ENCODE measurements at regions not wholly inside any gene's neighbourhood (a gene's known extent, or its start where the extent isn't known, plus 50 kb on each side); places are given as distances from the start of the nearest gene placed in this dataset.

DNA sequence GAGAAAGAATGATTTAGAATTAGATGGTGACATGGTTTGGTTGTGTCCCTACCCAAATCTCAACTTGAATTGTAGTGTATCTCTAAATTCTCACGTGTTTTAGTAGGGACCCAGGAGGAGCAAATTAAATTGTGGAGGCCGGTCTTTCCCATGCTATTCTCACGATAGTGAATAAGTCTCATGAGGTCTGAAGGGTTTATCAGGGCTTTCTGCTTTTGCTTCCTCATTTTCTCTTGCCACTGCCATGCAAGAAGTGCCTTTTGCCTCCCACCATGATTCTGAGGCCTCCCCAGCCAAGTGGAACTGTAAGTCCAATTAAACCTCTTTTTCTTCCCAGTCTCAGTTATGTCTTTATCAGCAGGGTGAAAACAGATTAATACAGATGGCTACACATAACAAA is 167.4 kb upstream of the SVIL start:
- no peaks in the 10 kb centered on the region for H3K9me3 ChIP-seq
- H3K79me2 ChIP-seq (ENCODE audit: insufficient read depth), result no peaks in the 10 kb centered on the region
- H4K20me1 ChIP-seq (ENCODE audit: insufficient read depth), result no peaks in the 10 kb centered on the region
- no peaks in the 10 kb centered on the region for H3K27me3 ChIP-seq (ENCODE audit: insufficient read depth)
- 95% methylated on average over 3 of the region's 3 CpGs for WGBS (ENCODE audit: low lambda C conversion rate)
- H3K27ac ChIP-seq (ENCODE audit: low read depth in 2 of 2, low read length in 1 of 2), result peak overlapping the region in 1 of 2 experiments; percentile 99; a peak in 1 of 4 replicates
- no peaks in the 10 kb centered on the region for H3K36me3 ChIP-seq (replicated peaks in 1 of 2; ENCODE audit: control insufficient read depth in 1 of 2, insufficient read depth in 2 of 2, low read length in 1 of 2)
- ChIA-PET CTCF (no interaction called here), POLR2A (no interaction called here)
- no peak overlapping the region for H3K4me2 ChIP-seq
- TF ChIP-seq NFIC (IDR thresholded peaks at IDR 0.05; ENCODE audit: borderline replicate concordance), result no peak
- no peak for TF ChIP-seq EZH2phosphoT487 (IDR thresholded peaks at IDR 0.05; ENCODE audit: borderline replicate concordance, low read depth)
- no peak for TF ChIP-seq TCF12 (IDR thresholded peaks at IDR 0.05)
- TF ChIP-seq, protein P1, sequence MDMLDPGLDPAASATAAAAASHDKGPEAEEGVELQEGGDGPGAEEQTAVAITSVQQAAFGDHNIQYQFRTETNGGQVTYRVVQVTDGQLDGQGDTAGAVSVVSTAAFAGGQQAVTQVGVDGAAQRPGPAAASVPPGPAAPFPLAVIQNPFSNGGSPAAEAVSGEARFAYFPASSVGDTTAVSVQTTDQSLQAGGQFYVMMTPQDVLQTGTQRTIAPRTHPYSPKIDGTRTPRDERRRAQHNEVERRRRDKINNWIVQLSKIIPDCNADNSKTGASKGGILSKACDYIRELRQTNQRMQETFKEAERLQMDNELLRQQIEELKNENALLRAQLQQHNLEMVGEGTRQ (IDR thresholded peaks at IDR 0.05; ENCODE audit: borderline replicate concordance, low read depth, low read length), result no peak
- TF ChIP-seq RFX5 (IDR thresholded peaks at IDR 0.05; ENCODE audit: low read length), result no peak
- TF ChIP-seq MEF2A (IDR thresholded peaks at IDR 0.05; ENCODE audit: borderline replicate concordance, low read depth), result no peak
- no peak for TF ChIP-seq SMC3 (IDR thresholded peaks at IDR 0.05; ENCODE audit: low read depth, low read length)
- TF ChIP-seq MXI1 (IDR thresholded peaks at IDR 0.05; ENCODE audit: low read depth, low read length), result no peak
- no peak for TF ChIP-seq RAD21 (IDR thresholded peaks at IDR 0.05; ENCODE audit: low read length)
- TF ChIP-seq, protein P2, sequence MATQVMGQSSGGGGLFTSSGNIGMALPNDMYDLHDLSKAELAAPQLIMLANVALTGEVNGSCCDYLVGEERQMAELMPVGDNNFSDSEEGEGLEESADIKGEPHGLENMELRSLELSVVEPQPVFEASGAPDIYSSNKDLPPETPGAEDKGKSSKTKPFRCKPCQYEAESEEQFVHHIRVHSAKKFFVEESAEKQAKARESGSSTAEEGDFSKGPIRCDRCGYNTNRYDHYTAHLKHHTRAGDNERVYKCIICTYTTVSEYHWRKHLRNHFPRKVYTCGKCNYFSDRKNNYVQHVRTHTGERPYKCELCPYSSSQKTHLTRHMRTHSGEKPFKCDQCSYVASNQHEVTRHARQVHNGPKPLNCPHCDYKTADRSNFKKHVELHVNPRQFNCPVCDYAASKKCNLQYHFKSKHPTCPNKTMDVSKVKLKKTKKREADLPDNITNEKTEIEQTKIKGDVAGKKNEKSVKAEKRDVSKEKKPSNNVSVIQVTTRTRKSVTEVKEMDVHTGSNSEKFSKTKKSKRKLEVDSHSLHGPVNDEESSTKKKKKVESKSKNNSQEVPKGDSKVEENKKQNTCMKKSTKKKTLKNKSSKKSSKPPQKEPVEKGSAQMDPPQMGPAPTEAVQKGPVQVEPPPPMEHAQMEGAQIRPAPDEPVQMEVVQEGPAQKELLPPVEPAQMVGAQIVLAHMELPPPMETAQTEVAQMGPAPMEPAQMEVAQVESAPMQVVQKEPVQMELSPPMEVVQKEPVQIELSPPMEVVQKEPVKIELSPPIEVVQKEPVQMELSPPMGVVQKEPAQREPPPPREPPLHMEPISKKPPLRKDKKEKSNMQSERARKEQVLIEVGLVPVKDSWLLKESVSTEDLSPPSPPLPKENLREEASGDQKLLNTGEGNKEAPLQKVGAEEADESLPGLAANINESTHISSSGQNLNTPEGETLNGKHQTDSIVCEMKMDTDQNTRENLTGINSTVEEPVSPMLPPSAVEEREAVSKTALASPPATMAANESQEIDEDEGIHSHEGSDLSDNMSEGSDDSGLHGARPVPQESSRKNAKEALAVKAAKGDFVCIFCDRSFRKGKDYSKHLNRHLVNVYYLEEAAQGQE (IDR thresholded peaks at IDR 0.05; ENCODE audit: low read depth, low read length), result no peak
- TF ChIP-seq CHD2 (IDR thresholded peaks at IDR 0.05; ENCODE audit: low read length, partially characterized antibody), result no peak
- TF ChIP-seq, protein P3, sequence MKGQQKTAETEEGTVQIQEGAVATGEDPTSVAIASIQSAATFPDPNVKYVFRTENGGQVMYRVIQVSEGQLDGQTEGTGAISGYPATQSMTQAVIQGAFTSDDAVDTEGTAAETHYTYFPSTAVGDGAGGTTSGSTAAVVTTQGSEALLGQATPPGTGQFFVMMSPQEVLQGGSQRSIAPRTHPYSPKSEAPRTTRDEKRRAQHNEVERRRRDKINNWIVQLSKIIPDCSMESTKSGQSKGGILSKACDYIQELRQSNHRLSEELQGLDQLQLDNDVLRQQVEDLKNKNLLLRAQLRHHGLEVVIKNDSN (IDR thresholded peaks at IDR 0.05; ENCODE audit: borderline replicate concordance, low read depth), result no peak
- no peak for TF ChIP-seq SIN3A (IDR thresholded peaks at IDR 0.05; ENCODE audit: borderline replicate concordance, low read depth, low read length)
- no peak for TF ChIP-seq ELF1 (IDR thresholded peaks at IDR 0.05)
- TF ChIP-seq EP300 (IDR thresholded peaks at IDR 0.05; ENCODE audit: borderline replicate concordance in 1 of 2, low read depth in 1 of 2, low read length in 1 of 2), result no peak
- TF ChIP-seq GABPA (IDR thresholded peaks at IDR 0.05; ENCODE audit: low read depth), result no peak
- no peak overlapping the region for H3K4me3 ChIP-seq (ENCODE audit: low read depth in 2 of 2, low read length in 1 of 2)
- H3K9me2 ChIP-seq, result no peaks in the 10 kb centered on the region
- no peak for DNase-seq
- H3F3A ChIP-seq (replicated peaks; ENCODE audit: insufficient read depth), result peaks cover 35% of the 10 kb centered on the region
- H2AFZ ChIP-seq (ENCODE audit: low read depth), result no peak overlapping the region
- H3K4me1 ChIP-seq (ENCODE audit: control insufficient read depth in 1 of 2, insufficient read depth in 2 of 2, low read depth in 1 of 2, low read length in 1 of 2), result peaks cover 5 to 36% of the 10 kb centered on the region in 2 experiments
- H3K9ac ChIP-seq, result no peak overlapping the region

Data from SK-N-SH (cell line).